ENCODE measurements at regions not wholly inside any gene's neighbourhood (a gene's known extent, or its start where the extent isn't known, plus 50 kb on each side); places are given as distances from the start of the nearest gene placed in this dataset.

- TF ChIP-seq, protein P1, sequence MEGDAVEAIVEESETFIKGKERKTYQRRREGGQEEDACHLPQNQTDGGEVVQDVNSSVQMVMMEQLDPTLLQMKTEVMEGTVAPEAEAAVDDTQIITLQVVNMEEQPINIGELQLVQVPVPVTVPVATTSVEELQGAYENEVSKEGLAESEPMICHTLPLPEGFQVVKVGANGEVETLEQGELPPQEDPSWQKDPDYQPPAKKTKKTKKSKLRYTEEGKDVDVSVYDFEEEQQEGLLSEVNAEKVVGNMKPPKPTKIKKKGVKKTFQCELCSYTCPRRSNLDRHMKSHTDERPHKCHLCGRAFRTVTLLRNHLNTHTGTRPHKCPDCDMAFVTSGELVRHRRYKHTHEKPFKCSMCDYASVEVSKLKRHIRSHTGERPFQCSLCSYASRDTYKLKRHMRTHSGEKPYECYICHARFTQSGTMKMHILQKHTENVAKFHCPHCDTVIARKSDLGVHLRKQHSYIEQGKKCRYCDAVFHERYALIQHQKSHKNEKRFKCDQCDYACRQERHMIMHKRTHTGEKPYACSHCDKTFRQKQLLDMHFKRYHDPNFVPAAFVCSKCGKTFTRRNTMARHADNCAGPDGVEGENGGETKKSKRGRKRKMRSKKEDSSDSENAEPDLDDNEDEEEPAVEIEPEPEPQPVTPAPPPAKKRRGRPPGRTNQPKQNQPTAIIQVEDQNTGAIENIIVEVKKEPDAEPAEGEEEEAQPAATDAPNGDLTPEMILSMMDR (IDR thresholded peaks at IDR 0.05): no peak
- TF ChIP-seq POLR2A (IDR thresholded peaks at IDR 0.05; ENCODE audit: low read depth): no peak
- TF ChIP-seq POLR2AphosphoS5 (IDR thresholded peaks at IDR 0.05): no peak
- TF ChIP-seq EP300 (IDR thresholded peaks at IDR 0.05): no peak
These were observed 245.6 kb upstream of the RGMB start for GRCh38 chr5:98527846-98528245.
